ENCODE measurements at regions not wholly inside any gene's neighbourhood (a gene's known extent, or its start where the extent isn't known, plus 50 kb on each side); places are given as distances from the start of the nearest gene placed in this dataset.

- TF ChIP-seq POLR2A (IDR thresholded peaks at IDR 0.05) (no peak), CTCF (IDR thresholded peaks at IDR 0.05) (no peak)
Measured at GRCh38 chr5:57414191-57414590, 68.4 kb downstream of the ACTBL2 start.
